ENCODE measurements at regions not wholly inside any gene's neighbourhood (a gene's known extent, or its start where the extent isn't known, plus 50 kb on each side); places are given as distances from the start of the nearest gene placed in this dataset.

GRCh38 chr22:47260551-47260950 is 498.1 kb downstream of the TBC1D22A start:
- Histone ChIP-seq H3K9ac (ENCODE audit: low read length in 5 of 5) (no peak overlapping the region), H3K4me1 (ENCODE audit: control insufficient read depth in 5 of 5, insufficient read depth in 5 of 5, low read length in 5 of 5) (no peaks in the 10 kb centered on the region), H3K36me3 (ENCODE audit: control insufficient read depth in 5 of 5, insufficient read depth in 5 of 5, low read length in 5 of 5) (no peaks in the 10 kb centered on the region)

GRCh38 chr22:47259990-47260389 is 497.5 kb downstream of the TBC1D22A start:
- Histone ChIP-seq H3K36me3 (ENCODE audit: control insufficient read depth in 5 of 5, insufficient read depth in 5 of 5, low read length in 5 of 5) (no peaks in the 10 kb centered on the region), H3K4me1 (ENCODE audit: control insufficient read depth in 5 of 5, insufficient read depth in 5 of 5, low read length in 5 of 5) (no peaks in the 10 kb centered on the region), H3K9ac (ENCODE audit: low read length in 5 of 5) (no peak overlapping the region), H3K9me3 (ENCODE audit: control insufficient read depth in 5 of 5, low read length in 5 of 5) (no peaks in the 10 kb centered on the region), H3K4me3 (ENCODE audit: low read depth in 1 of 5, low read length in 5 of 5) (no peak overlapping the region), H3K27me3 (ENCODE audit: control insufficient read depth in 5 of 5, insufficient read depth in 4 of 5, low read length in 5 of 5) (peaks cover 3 to 22% (median 10%) of the 10 kb centered on the region in 5 donors), H3K27ac (ENCODE audit: low read depth, low read length) (no peak overlapping the region)

More at GRCh38 chr22:47260551-47260950, 498.1 kb downstream of the TBC1D22A start:
- H3K27me3 ChIP-seq (ENCODE audit: control insufficient read depth in 5 of 5, insufficient read depth in 4 of 5, low read length in 5 of 5), result peaks cover 3 to 22% (median 10%) of the 10 kb centered on the region in 5 donors
- no peaks in the 10 kb centered on the region for H3K9me3 ChIP-seq (ENCODE audit: control insufficient read depth in 5 of 5, low read length in 5 of 5)
- no peak overlapping the region for H3K27ac ChIP-seq (ENCODE audit: low read depth, low read length)
- H3K4me3 ChIP-seq (ENCODE audit: low read depth in 1 of 5, low read length in 5 of 5), result no peak overlapping the region

- Histone ChIP-seq H3K4me3 (ENCODE audit: low read depth in 1 of 5, low read length in 5 of 5) (no peak overlapping the region), H3K27me3 (ENCODE audit: control insufficient read depth in 5 of 5, insufficient read depth in 4 of 5, low read length in 5 of 5) (peaks cover 3 to 22% (median 10%) of the 10 kb centered on the region in 5 donors), H3K36me3 (ENCODE audit: control insufficient read depth in 5 of 5, insufficient read depth in 5 of 5, low read length in 5 of 5) (no peaks in the 10 kb centered on the region), H3K9ac (ENCODE audit: low read length in 5 of 5) (no peak overlapping the region), H3K27ac (ENCODE audit: low read depth, low read length) (no peak overlapping the region), H3K9me3 (ENCODE audit: control insufficient read depth in 5 of 5, low read length in 5 of 5) (no peaks in the 10 kb centered on the region), H3K4me1 (ENCODE audit: control insufficient read depth in 5 of 5, insufficient read depth in 5 of 5, low read length in 5 of 5) (no peaks in the 10 kb centered on the region)
These were observed 496.6 kb downstream of the TBC1D22A start for GRCh38 chr22:47259049-47259448.

DNA sequence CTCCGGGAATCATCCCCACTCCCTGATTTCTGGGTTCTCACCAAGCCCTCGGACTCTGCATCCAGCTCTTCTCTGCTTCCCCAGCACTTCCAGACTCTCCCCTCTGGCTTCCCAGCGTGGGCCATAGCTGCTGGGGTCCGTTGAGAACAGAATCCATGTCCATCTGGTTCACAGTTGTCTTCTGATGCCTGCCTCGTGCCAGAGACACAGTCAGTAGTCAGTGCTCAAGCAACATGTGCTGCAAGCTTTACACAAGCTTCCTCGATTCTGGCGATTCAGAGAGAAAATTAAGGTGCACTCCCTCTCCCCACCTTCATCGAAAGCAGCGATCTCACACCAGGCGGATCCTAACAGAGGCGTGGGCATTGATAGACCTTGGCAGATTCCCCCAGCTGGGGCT is 495.5 kb downstream of the TBC1D22A start:
- H3K27ac ChIP-seq (ENCODE audit: low read depth, low read length), result no peak overlapping the region
- H3K27me3 ChIP-seq (ENCODE audit: control insufficient read depth in 5 of 5, insufficient read depth in 4 of 5, low read length in 5 of 5), result peaks cover 2 to 22% (median 10%) of the 10 kb centered on the region in 5 donors
- H3K9ac ChIP-seq (ENCODE audit: low read length in 5 of 5), result no peak overlapping the region
- no peaks in the 10 kb centered on the region for H3K4me1 ChIP-seq (ENCODE audit: control insufficient read depth in 5 of 5, insufficient read depth in 5 of 5, low read length in 5 of 5)
- H3K9me3 ChIP-seq (ENCODE audit: control insufficient read depth in 5 of 5, low read length in 5 of 5), result peaks cover 0 to 8% (median 8%) of the 10 kb centered on the region in 5 donors
- H3K36me3 ChIP-seq (ENCODE audit: control insufficient read depth in 5 of 5, insufficient read depth in 5 of 5, low read length in 5 of 5), result no peaks in the 10 kb centered on the region
- H3K4me3 ChIP-seq (ENCODE audit: low read depth in 1 of 5, low read length in 5 of 5), result no peak overlapping the region

- peaks cover 0 to 10% (median 8%) of the 10 kb centered on the region in 5 donors for H3K9me3 ChIP-seq (ENCODE audit: control insufficient read depth in 5 of 5, low read length in 5 of 5)
- H3K27me3 ChIP-seq (ENCODE audit: control insufficient read depth in 5 of 5, insufficient read depth in 4 of 5, low read length in 5 of 5), result peaks cover 0 to 22% (median 10%) of the 10 kb centered on the region in 5 donors
- no peak overlapping the region for H3K4me3 ChIP-seq (ENCODE audit: low read depth in 1 of 5, low read length in 5 of 5)
- H3K9ac ChIP-seq (ENCODE audit: low read length in 5 of 5), result no peak overlapping the region
- H3K27ac ChIP-seq (ENCODE audit: low read depth, low read length), result no peak overlapping the region
- no peaks in the 10 kb centered on the region for H3K36me3 ChIP-seq (ENCODE audit: control insufficient read depth in 5 of 5, insufficient read depth in 5 of 5, low read length in 5 of 5)
- no peaks in the 10 kb centered on the region for H3K4me1 ChIP-seq (ENCODE audit: control insufficient read depth in 5 of 5, insufficient read depth in 5 of 5, low read length in 5 of 5)
These were observed 495.1 kb downstream of the TBC1D22A start for GRCh38 chr22:47257566-47257965.

DNA sequence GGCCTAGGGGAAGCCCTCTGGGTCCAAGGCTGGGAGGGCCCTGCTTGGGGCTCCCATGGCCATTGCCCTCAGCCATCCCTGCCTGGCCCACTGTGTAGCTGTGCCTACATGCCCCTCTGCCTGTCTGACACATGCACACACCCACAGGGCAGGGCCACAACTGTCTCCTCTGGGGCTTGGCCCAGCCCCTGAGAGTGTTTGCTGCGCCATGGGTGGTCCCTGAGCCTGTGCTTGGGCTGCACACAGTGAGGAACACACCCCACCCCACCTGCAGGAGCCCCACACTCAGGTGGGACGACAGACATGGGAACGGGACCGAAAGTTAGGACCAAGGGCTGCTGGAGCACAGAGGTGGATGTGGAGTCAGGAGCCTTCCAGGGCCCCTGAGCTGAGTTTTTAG is 489.5 kb downstream of the TBC1D22A start:
- peaks cover 0 to 17% (median 8%) of the 10 kb centered on the region in 5 donors for H3K9me3 ChIP-seq (ENCODE audit: control insufficient read depth in 5 of 5, low read length in 5 of 5)

DNA sequence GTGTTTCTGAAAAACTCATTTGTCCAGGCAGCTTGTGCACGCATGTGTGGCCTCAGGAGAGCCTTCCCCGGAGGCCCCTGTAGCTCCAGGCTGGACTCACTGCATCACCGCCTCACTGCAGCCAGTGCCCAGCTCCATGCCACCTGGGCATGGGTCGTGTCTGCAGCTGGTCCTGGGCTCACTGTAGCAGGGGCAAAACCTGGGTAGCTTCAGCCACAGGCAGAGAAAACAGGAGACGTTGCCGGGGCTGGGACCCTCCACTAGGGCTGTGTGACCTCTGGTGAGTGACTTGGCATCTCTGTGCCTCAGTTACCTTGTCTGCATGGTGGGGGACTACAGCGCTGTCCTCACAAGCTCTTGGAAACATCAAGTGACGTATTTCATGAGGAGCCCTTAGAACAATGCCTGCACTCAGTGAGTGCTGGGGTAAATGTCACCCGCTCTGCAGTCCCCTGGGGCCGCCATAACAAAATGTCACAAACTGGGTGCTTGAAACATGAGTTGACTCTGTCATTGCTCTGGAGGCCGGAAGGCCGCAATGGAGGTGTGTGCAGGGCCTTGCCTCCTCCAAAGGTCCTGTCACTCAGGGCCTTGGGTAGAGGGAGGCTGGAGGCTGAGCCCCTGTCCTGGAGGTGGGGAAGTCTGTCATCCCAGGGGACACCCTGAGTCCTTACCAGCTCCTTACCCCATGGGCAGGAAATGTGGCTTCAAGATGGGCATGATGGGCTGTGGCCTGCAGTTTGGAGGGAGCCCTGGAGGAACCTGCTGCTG is 488.7 kb downstream of the TBC1D22A start:
- Histone ChIP-seq H3K4me3 (ENCODE audit: low read depth in 1 of 5, low read length in 5 of 5) (no peak overlapping the region), H3K27ac (ENCODE audit: low read depth, low read length) (no peak overlapping the region), H3K9ac (ENCODE audit: low read length in 5 of 5) (no peak overlapping the region), H3K27me3 (ENCODE audit: control insufficient read depth in 5 of 5, insufficient read depth in 4 of 5, low read length in 5 of 5) (peaks cover 0 to 27% (median 19%) of the 10 kb centered on the region in 5 donors), H3K4me1 (ENCODE audit: control insufficient read depth in 5 of 5, insufficient read depth in 5 of 5, low read length in 5 of 5) (no peaks in the 10 kb centered on the region), H3K36me3 (ENCODE audit: control insufficient read depth in 5 of 5, insufficient read depth in 5 of 5, low read length in 5 of 5) (no peaks in the 10 kb centered on the region), H3K9me3 (ENCODE audit: control insufficient read depth in 5 of 5, low read length in 5 of 5) (peaks cover 0 to 17% (median 8%) of the 10 kb centered on the region in 5 donors)

More for the DNA sequence above, 489.5 kb downstream of the TBC1D22A start:
- Histone ChIP-seq H3K9ac (ENCODE audit: low read length in 5 of 5) (no peak overlapping the region), H3K27me3 (ENCODE audit: control insufficient read depth in 5 of 5, insufficient read depth in 4 of 5, low read length in 5 of 5) (peaks cover 0 to 24% (median 14%) of the 10 kb centered on the region in 5 donors), H3K36me3 (ENCODE audit: control insufficient read depth in 5 of 5, insufficient read depth in 5 of 5, low read length in 5 of 5) (no peaks in the 10 kb centered on the region), H3K4me3 (ENCODE audit: low read depth in 1 of 5, low read length in 5 of 5) (no peak overlapping the region), H3K4me1 (ENCODE audit: control insufficient read depth in 5 of 5, insufficient read depth in 5 of 5, low read length in 5 of 5) (no peaks in the 10 kb centered on the region), H3K27ac (ENCODE audit: low read depth, low read length) (no peak overlapping the region)

DNA sequence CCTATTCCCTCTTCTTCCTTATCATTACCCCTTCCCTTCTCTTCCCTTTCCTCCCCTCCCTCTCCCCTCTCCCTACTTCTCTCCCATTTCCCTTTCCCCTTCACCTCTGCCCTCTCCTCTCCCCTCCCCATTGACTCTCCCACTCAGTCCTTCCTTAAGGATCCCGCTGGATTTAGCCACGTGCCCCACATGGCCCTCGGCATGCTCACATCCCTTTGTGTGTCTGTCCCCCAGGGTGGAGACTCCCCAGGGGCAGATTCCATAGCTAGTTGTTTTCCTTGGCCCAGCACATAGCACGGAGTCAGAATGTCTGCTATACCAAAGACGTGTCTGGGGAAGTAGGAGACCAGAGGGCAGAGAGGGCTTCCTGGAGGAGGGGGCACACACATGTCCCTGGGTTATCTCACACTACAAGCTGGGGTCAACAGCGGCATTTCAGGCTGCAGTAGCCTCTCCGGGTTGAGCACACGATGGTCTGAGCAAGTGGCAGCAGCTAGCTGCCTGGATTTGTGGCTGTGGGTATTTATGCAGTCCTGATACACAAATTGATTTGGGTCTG is 487.0 kb downstream of the TBC1D22A start:
- no peak overlapping the region for H3K4me3 ChIP-seq (ENCODE audit: low read depth in 1 of 5, low read length in 5 of 5)
- H3K36me3 ChIP-seq (ENCODE audit: control insufficient read depth in 5 of 5, insufficient read depth in 5 of 5, low read length in 5 of 5), result no peaks in the 10 kb centered on the region
- H3K27ac ChIP-seq (ENCODE audit: low read depth, low read length), result no peak overlapping the region
- no peaks in the 10 kb centered on the region for H3K4me1 ChIP-seq (ENCODE audit: control insufficient read depth in 5 of 5, insufficient read depth in 5 of 5, low read length in 5 of 5)
- no peak overlapping the region for H3K9ac ChIP-seq (ENCODE audit: low read length in 5 of 5)
- H3K9me3 ChIP-seq (ENCODE audit: control insufficient read depth in 5 of 5, low read length in 5 of 5), result peaks cover 3 to 17% (median 8%) of the 10 kb centered on the region in 5 donors
- peaks cover 0 to 39% (median 22%) of the 10 kb centered on the region in 5 donors for H3K27me3 ChIP-seq (ENCODE audit: control insufficient read depth in 5 of 5, insufficient read depth in 4 of 5, low read length in 5 of 5)

DNA sequence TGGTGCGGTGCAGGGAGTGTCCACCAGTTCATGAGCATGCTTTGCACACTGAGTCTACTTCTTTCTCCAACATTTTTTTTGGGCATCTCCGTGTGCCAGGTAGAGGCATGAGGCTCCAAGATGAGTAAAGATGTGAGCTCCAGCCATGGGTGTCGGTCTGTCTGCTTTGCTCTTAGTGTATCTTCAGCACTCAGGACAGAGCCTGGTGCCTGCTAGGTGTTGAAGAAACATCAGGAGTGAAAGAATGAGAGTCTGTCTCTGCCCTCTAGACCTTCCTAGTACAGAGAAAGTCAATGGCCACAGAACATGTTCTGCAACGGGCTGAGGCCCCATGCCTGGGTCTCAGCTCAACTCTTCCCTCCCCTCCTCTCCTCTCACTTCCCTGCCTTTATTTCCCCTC is 486.5 kb downstream of the TBC1D22A start:
- no peak overlapping the region for H3K4me3 ChIP-seq (ENCODE audit: low read depth in 1 of 5, low read length in 5 of 5)
- no peak overlapping the region for H3K27ac ChIP-seq (ENCODE audit: low read depth, low read length)
- H3K9ac ChIP-seq (ENCODE audit: low read length in 5 of 5), result no peak overlapping the region
- no peaks in the 10 kb centered on the region for H3K4me1 ChIP-seq (ENCODE audit: control insufficient read depth in 5 of 5, insufficient read depth in 5 of 5, low read length in 5 of 5)
- H3K36me3 ChIP-seq (ENCODE audit: control insufficient read depth in 5 of 5, insufficient read depth in 5 of 5, low read length in 5 of 5), result no peaks in the 10 kb centered on the region
- peaks cover 3 to 17% (median 8%) of the 10 kb centered on the region in 5 donors for H3K9me3 ChIP-seq (ENCODE audit: control insufficient read depth in 5 of 5, low read length in 5 of 5)
- H3K27me3 ChIP-seq (ENCODE audit: control insufficient read depth in 5 of 5, insufficient read depth in 4 of 5, low read length in 5 of 5), result peaks cover 0 to 39% (median 22%) of the 10 kb centered on the region in 5 donors

- H3K36me3 ChIP-seq (ENCODE audit: control insufficient read depth in 5 of 5, insufficient read depth in 5 of 5, low read length in 5 of 5), result no peaks in the 10 kb centered on the region
- H3K4me1 ChIP-seq (ENCODE audit: control insufficient read depth in 5 of 5, insufficient read depth in 5 of 5, low read length in 5 of 5), result no peaks in the 10 kb centered on the region
- H3K9ac ChIP-seq (ENCODE audit: low read length in 5 of 5), result no peak overlapping the region
- H3K9me3 ChIP-seq (ENCODE audit: control insufficient read depth in 5 of 5, low read length in 5 of 5), result peaks cover 0 to 8% (median 0%) of the 10 kb centered on the region in 5 donors
- peaks cover 0 to 39% (median 22%) of the 10 kb centered on the region in 5 donors for H3K27me3 ChIP-seq (ENCODE audit: control insufficient read depth in 5 of 5, insufficient read depth in 4 of 5, low read length in 5 of 5)
- no peak overlapping the region for H3K4me3 ChIP-seq (ENCODE audit: low read depth in 1 of 5, low read length in 5 of 5)
- no peak overlapping the region for H3K27ac ChIP-seq (ENCODE audit: low read depth, low read length)
These were observed 485.3 kb downstream of the TBC1D22A start for GRCh38 chr22:47247579-47248240.
